ENCODE measurements at regions not wholly inside any gene's neighbourhood (a gene's known extent, or its start where the extent isn't known, plus 50 kb on each side); places are given as distances from the start of the nearest gene placed in this dataset.

GRCh38 chr6:142648526-142648925 is 296.4 kb downstream of the HIVEP2 start:
- no peak for TF ChIP-seq POLR2A (IDR thresholded peaks at IDR 0.05)
- TF ChIP-seq, protein P1, sequence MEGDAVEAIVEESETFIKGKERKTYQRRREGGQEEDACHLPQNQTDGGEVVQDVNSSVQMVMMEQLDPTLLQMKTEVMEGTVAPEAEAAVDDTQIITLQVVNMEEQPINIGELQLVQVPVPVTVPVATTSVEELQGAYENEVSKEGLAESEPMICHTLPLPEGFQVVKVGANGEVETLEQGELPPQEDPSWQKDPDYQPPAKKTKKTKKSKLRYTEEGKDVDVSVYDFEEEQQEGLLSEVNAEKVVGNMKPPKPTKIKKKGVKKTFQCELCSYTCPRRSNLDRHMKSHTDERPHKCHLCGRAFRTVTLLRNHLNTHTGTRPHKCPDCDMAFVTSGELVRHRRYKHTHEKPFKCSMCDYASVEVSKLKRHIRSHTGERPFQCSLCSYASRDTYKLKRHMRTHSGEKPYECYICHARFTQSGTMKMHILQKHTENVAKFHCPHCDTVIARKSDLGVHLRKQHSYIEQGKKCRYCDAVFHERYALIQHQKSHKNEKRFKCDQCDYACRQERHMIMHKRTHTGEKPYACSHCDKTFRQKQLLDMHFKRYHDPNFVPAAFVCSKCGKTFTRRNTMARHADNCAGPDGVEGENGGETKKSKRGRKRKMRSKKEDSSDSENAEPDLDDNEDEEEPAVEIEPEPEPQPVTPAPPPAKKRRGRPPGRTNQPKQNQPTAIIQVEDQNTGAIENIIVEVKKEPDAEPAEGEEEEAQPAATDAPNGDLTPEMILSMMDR (IDR thresholded peaks at IDR 0.05): no peak

Measured in adrenal gland (tissue), 5 donors.